Omental fat pad (tissue), 3 donors: ENCODE measurements at regions not wholly inside any gene's neighbourhood (a gene's known extent, or its start where the extent isn't known, plus 50 kb on each side); places are given as distances from the start of the nearest gene placed in this dataset.
A peak's percentile ranks its signal among the peaks of the same experiment; 100 is the strongest.

Experiments used
- ATAC-seq: fragments of 150-250 bp; one replicate; pipeline ENCODE4 v1.9.1; 2016; ENCODE audit warnings: mild to moderate bottlenecking, moderate library complexity; ENCODE audit not compliant: low FRiP score
- DNase-seq: peaks from one replicate; pipeline ENCODE4 v3.0.0-alpha.2; 2019; ENCODE audit warnings: low spot score
- TF ChIP-seq, protein P1 (sequence below), 3 donors: fragments of 450-650 bp; IDR thresholded peaks; one replicate each; pipeline ENCODE4 v1.5.1; 2016 to 2017; ENCODE audit warnings: antibody characterized with exemption in 3 of 3, mild to moderate bottlenecking in 3 of 3, moderate library complexity in 2 of 3

- ATAC-seq (peak; percentile 87), DNase-seq (no peak)
- TF ChIP-seq, protein P1, sequence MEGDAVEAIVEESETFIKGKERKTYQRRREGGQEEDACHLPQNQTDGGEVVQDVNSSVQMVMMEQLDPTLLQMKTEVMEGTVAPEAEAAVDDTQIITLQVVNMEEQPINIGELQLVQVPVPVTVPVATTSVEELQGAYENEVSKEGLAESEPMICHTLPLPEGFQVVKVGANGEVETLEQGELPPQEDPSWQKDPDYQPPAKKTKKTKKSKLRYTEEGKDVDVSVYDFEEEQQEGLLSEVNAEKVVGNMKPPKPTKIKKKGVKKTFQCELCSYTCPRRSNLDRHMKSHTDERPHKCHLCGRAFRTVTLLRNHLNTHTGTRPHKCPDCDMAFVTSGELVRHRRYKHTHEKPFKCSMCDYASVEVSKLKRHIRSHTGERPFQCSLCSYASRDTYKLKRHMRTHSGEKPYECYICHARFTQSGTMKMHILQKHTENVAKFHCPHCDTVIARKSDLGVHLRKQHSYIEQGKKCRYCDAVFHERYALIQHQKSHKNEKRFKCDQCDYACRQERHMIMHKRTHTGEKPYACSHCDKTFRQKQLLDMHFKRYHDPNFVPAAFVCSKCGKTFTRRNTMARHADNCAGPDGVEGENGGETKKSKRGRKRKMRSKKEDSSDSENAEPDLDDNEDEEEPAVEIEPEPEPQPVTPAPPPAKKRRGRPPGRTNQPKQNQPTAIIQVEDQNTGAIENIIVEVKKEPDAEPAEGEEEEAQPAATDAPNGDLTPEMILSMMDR (IDR thresholded peaks at IDR 0.05): no peak
Observed at GRCh38 chr2:196233021-196233804, 61.8 kb upstream of the STK17B start.

- TF ChIP-seq, protein P1 (IDR thresholded peaks at IDR 0.05): no peak
- no peak for DNase-seq
- no peak for ATAC-seq
Observed at GRCh38 chr2:196233805-196234475, 62.6 kb upstream of the STK17B start.

GRCh38 chr2:196234672-196235071 lies 63.3 kb upstream of the STK17B start:
- ATAC-seq: no peak
- TF ChIP-seq, protein P1 (IDR thresholded peaks at IDR 0.05): no peak
- DNase-seq: no peak

DNA sequence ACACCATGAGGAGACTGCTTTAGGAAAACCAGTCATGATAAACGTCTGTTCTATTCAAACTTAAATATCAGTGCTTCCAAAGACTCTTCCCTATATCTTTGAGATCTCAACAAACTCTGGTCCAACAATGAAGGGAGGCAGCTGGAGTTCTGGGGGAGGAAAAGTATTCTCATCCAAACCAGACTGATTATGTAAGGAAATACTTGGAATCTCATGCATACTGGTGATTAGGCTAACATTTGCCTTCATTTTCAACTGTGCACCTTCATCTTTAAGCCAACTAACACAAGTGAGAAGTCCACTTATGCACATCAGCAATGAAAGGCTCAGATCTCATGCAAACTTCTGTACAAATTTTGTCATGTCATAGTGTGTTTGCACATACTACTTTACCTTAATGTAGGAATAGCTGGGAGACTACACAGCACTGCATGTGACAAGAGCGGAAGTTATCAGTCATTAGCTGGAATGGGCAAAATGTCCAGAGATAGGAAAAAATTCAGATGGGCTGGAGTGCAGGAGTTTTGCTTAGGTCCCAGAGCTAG lies 67.5 kb upstream of the STK17B start:
- DNase-seq (no peak), ATAC-seq (no peak)
- TF ChIP-seq, protein P1 (IDR thresholded peaks at IDR 0.05): no peak

- ATAC-seq (peak; percentile 77), DNase-seq (no peak)
- TF ChIP-seq, protein P1 (IDR thresholded peaks at IDR 0.05): no peak
Observed at GRCh38 chr2:196239622-196240587, 68.5 kb upstream of the STK17B start.

- no peak for DNase-seq
- ATAC-seq: no peak
- TF ChIP-seq, protein P1 (IDR thresholded peaks at IDR 0.05): no peak
Observed at GRCh38 chr2:196241175-196241574, 69.8 kb upstream of the STK17B start.
